ENCODE measurements at regions not wholly inside any gene's neighbourhood (a gene's known extent, or its start where the extent isn't known, plus 50 kb on each side); places are given as distances from the start of the nearest gene placed in this dataset.

GRCh38 chr9:78543353-78543752 is 246.4 kb downstream of the PSAT1 start:
- Histone ChIP-seq H3K27me3 (ENCODE audit: insufficient read depth, low read length, poor library complexity, severe bottlenecking) (no peaks in the 10 kb centered on the region), H3F3A (ENCODE audit: low read depth) (no peaks in the 10 kb centered on the region), H3K36me3 (ENCODE audit: insufficient read depth, low read length) (no peaks in the 10 kb centered on the region), H3K4me3 (ENCODE audit: low read length, poor library complexity, severe bottlenecking) (no peak overlapping the region), H3K9ac (ENCODE audit: low read depth, low read length, poor library complexity, severe bottlenecking) (no peak overlapping the region), H4K20me1 (ENCODE audit: insufficient read depth, low read length, poor library complexity, severe bottlenecking) (no peaks in the 10 kb centered on the region), H3K79me2 (ENCODE audit: insufficient read depth, low read length) (no peaks in the 10 kb centered on the region), H3K9me2 (replicated peaks; ENCODE audit: low read depth, low read length) (no peaks in the 10 kb centered on the region), H3K4me1 (ENCODE audit: insufficient read depth, low read length, poor library complexity, severe bottlenecking) (peaks cover 10% of the 10 kb centered on the region), H3K4me2 (ENCODE audit: low read depth, low read length, poor library complexity, severe bottlenecking) (no peak overlapping the region), H2AFZ (ENCODE audit: low read length) (no peak overlapping the region), H3K9me3 (ENCODE audit: insufficient read depth, low read depth, low read length) (no peaks in the 10 kb centered on the region)
- no peak for TF ChIP-seq EZH2phosphoT487 (IDR thresholded peaks at IDR 0.05; ENCODE audit: borderline replicate concordance)
- TF ChIP-seq CTCF (conservative IDR thresholded peaks at IDR 0.05; ENCODE audit: low read length) = no peak

- TF ChIP-seq EZH2phosphoT487 (IDR thresholded peaks at IDR 0.05; ENCODE audit: borderline replicate concordance) = no peak
- TF ChIP-seq CTCF (conservative IDR thresholded peaks at IDR 0.05; ENCODE audit: low read length) = no peak
- no peak overlapping the region for H3K9ac ChIP-seq (ENCODE audit: low read depth, low read length, poor library complexity, severe bottlenecking)
- H3K36me3 ChIP-seq (ENCODE audit: insufficient read depth, low read length) = no peaks in the 10 kb centered on the region
- H3K4me2 ChIP-seq (ENCODE audit: low read depth, low read length, poor library complexity, severe bottlenecking) = no peak overlapping the region
- H3K4me3 ChIP-seq (ENCODE audit: low read length, poor library complexity, severe bottlenecking) = no peak overlapping the region
- no peaks in the 10 kb centered on the region for H3K9me3 ChIP-seq (ENCODE audit: insufficient read depth, low read depth, low read length)
- H3K9me2 ChIP-seq (replicated peaks; ENCODE audit: low read depth, low read length) = no peaks in the 10 kb centered on the region
- H3K79me2 ChIP-seq (ENCODE audit: insufficient read depth, low read length) = no peaks in the 10 kb centered on the region
- no peaks in the 10 kb centered on the region for H3F3A ChIP-seq (ENCODE audit: low read depth)
- H2AFZ ChIP-seq (ENCODE audit: low read length) = no peak overlapping the region
- H3K4me1 ChIP-seq (ENCODE audit: insufficient read depth, low read length, poor library complexity, severe bottlenecking) = peaks cover 10% of the 10 kb centered on the region
- no peaks in the 10 kb centered on the region for H3K27me3 ChIP-seq (ENCODE audit: insufficient read depth, low read length, poor library complexity, severe bottlenecking)
- H4K20me1 ChIP-seq (ENCODE audit: insufficient read depth, low read length, poor library complexity, severe bottlenecking) = no peaks in the 10 kb centered on the region
Measured at GRCh38 chr9:78544230-78544629, 247.3 kb downstream of the PSAT1 start.

DNA sequence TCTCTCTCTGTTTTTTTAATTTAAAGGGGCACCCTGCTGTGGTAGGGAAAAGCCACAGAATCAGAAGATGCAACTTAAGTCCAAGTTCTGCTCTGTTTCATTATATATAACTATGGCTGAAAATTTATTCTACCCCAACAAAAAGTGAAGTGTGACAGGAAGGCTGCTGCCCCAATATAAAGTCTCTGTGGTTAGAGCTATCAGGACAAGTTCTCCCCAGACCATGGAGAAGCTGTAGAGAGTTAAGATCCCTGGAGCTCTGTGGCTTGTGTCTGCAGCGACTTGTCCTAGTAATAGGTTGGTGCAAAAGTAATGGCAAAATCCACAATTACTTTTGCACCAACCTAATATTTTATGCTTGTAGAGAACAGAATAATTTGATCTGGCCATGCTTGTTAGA is 250.9 kb downstream of the PSAT1 start:
- Histone ChIP-seq H3K4me3 (ENCODE audit: low read length, poor library complexity, severe bottlenecking) (no peak overlapping the region), H2AFZ (ENCODE audit: low read length) (no peak overlapping the region), H3K36me3 (ENCODE audit: insufficient read depth, low read length) (no peaks in the 10 kb centered on the region), H4K20me1 (ENCODE audit: insufficient read depth, low read length, poor library complexity, severe bottlenecking) (no peaks in the 10 kb centered on the region), H3K9me3 (ENCODE audit: insufficient read depth, low read depth, low read length) (no peaks in the 10 kb centered on the region), H3K4me2 (ENCODE audit: low read depth, low read length, poor library complexity, severe bottlenecking) (peak overlapping the region; percentile 18), H3F3A (ENCODE audit: low read depth) (no peaks in the 10 kb centered on the region), H3K79me2 (ENCODE audit: insufficient read depth, low read length) (no peaks in the 10 kb centered on the region), H3K9ac (ENCODE audit: low read depth, low read length, poor library complexity, severe bottlenecking) (no peak overlapping the region), H3K27me3 (ENCODE audit: insufficient read depth, low read length, poor library complexity, severe bottlenecking) (no peaks in the 10 kb centered on the region), H3K4me1 (ENCODE audit: insufficient read depth, low read length, poor library complexity, severe bottlenecking) (peaks cover 10% of the 10 kb centered on the region), H3K9me2 (replicated peaks; ENCODE audit: low read depth, low read length) (no peaks in the 10 kb centered on the region)
- no peak for TF ChIP-seq CTCF (conservative IDR thresholded peaks at IDR 0.05; ENCODE audit: low read length)
- TF ChIP-seq EZH2phosphoT487 (IDR thresholded peaks at IDR 0.05; ENCODE audit: borderline replicate concordance) = no peak
